ENCODE measurements at regions not wholly inside any gene's neighbourhood (a gene's known extent, or its start where the extent isn't known, plus 50 kb on each side); places are given as distances from the start of the nearest gene placed in this dataset.
"Not testable (repeated sequence)": the region's sequence is repeated elsewhere in the genome, so short reads cannot be mapped to it uniquely, and the experiment has no call there.

- DNase-seq (ENCODE audit: extremely low read depth in 1 of 2, low read depth in 1 of 2) = no peak
These were observed 147.6 kb upstream of the BARHL2 start for GRCh38 chr1:90864681-90865080.

- no peak for DNase-seq (ENCODE audit: extremely low read depth in 1 of 2, low read depth in 1 of 2)
These were observed 145.7 kb upstream of the BARHL2 start for GRCh38 chr1:90862782-90863181.

- not testable (repeated sequence) for DNase-seq (ENCODE audit: extremely low read depth in 1 of 2, low read depth in 1 of 2)
These were observed 144.3 kb upstream of the BARHL2 start for GRCh38 chr1:90861421-90861820.

GRCh38 chr1:90856463-90857007 lies 139.4 kb upstream of the BARHL2 start:
- DNase-seq (ENCODE audit: extremely low read depth in 1 of 2, low read depth in 1 of 2) = no peak

- no peak for DNase-seq (ENCODE audit: extremely low read depth in 1 of 2, low read depth in 1 of 2)
These were observed 137.4 kb upstream of the BARHL2 start for GRCh38 chr1:90854397-90854924.

- no peak for DNase-seq (ENCODE audit: extremely low read depth in 1 of 2, low read depth in 1 of 2)
These were observed 134.6 kb upstream of the BARHL2 start for GRCh38 chr1:90851711-90852050.

GRCh38 chr1:90850898-90851710 lies 134.0 kb upstream of the BARHL2 start:
- DNase-seq (ENCODE audit: extremely low read depth in 1 of 2, low read depth in 1 of 2) = peak; percentile 57 to 61

- no peak for DNase-seq (ENCODE audit: extremely low read depth in 1 of 2, low read depth in 1 of 2)
These were observed 133.2 kb upstream of the BARHL2 start for GRCh38 chr1:90850181-90850897.

GRCh38 chr1:90841473-90841872 lies 124.4 kb upstream of the BARHL2 start:
- no peak for DNase-seq (ENCODE audit: extremely low read depth in 1 of 2, low read depth in 1 of 2)

GRCh38 chr1:90840352-90840751 lies 123.2 kb upstream of the BARHL2 start:
- no peak for DNase-seq (ENCODE audit: extremely low read depth in 1 of 2, low read depth in 1 of 2)

- no peak for DNase-seq (ENCODE audit: extremely low read depth in 1 of 2, low read depth in 1 of 2)
These were observed 122.2 kb upstream of the BARHL2 start for GRCh38 chr1:90839323-90839722.

- no peak for DNase-seq (ENCODE audit: extremely low read depth in 1 of 2, low read depth in 1 of 2)
These were observed 121.6 kb upstream of the BARHL2 start for GRCh38 chr1:90838720-90839119.

GRCh38 chr1:90837420-90837819 lies 120.3 kb upstream of the BARHL2 start:
- DNase-seq (ENCODE audit: extremely low read depth in 1 of 2, low read depth in 1 of 2) = no peak

- no peak for DNase-seq (ENCODE audit: extremely low read depth in 1 of 2, low read depth in 1 of 2)
These were observed 119.2 kb upstream of the BARHL2 start for GRCh38 chr1:90836345-90836679.

GRCh38 chr1:90835661-90836344 lies 118.7 kb upstream of the BARHL2 start:
- DNase-seq (ENCODE audit: extremely low read depth in 1 of 2, low read depth in 1 of 2) = no peak

GRCh38 chr1:90834886-90835660 lies 118.0 kb upstream of the BARHL2 start:
- DNase-seq (ENCODE audit: extremely low read depth in 1 of 2, low read depth in 1 of 2) = no peak

- DNase-seq (ENCODE audit: extremely low read depth in 1 of 2, low read depth in 1 of 2) = no peak
These were observed 117.3 kb upstream of the BARHL2 start for GRCh38 chr1:90834354-90834885.

GRCh38 chr1:90833466-90834110 lies 116.5 kb upstream of the BARHL2 start:
- DNase-seq (ENCODE audit: extremely low read depth in 1 of 2, low read depth in 1 of 2) = no peak

GRCh38 chr1:90831910-90832309 lies 114.8 kb upstream of the BARHL2 start:
- no peak for DNase-seq (ENCODE audit: extremely low read depth in 1 of 2, low read depth in 1 of 2)

GRCh38 chr1:90826834-90827233 lies 109.7 kb upstream of the BARHL2 start:
- no peak for DNase-seq (ENCODE audit: extremely low read depth in 1 of 2, low read depth in 1 of 2)

Measured in stimulated activated CD8-positive, alpha-beta memory T cell treated with anti-CD3 and anti-CD28 coated beads, Interleukin-7, amount 100 ng/mL, for 48 hours (primary cell).